ENCODE measurements at regions not wholly inside any gene's neighbourhood (a gene's known extent, or its start where the extent isn't known, plus 50 kb on each side); places are given as distances from the start of the nearest gene placed in this dataset.

DNA sequence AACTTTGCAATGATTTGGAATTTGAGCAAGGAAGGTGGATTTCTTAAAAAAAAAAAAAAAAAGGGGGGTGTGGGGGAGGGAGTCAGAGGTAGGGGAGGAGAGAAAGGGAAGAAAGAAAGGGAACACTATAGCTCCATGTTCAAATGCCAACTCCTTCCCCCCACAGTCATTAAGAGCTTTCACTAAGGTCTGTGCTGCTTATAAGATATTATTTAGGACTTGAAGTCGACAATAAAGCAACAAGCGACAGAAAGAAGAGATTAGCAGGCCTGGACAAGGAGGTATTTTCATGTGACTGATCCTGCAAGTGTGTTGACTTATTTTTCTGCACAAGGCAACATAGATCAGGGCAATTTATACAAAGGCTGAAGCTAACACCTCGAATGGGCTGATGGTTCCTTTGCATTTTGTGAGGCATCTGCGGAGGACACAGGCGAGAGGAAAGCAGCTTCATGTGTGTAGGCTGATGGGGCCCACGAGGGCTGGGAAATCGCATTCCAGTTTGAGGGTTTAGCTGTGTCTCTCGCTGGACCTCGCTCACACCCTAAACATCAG is 382.0 kb downstream of the SOX11 start:
- Histone ChIP-seq H3K4me3 (no peak overlapping the region), H3K4me1 (no peaks in the 10 kb centered on the region), H3K36me3 (no peaks in the 10 kb centered on the region), H3K9me3 (no peaks in the 10 kb centered on the region), H3K27me3 (no peaks in the 10 kb centered on the region), H3K27ac (no peak overlapping the region)
- TF ChIP-seq, protein P1, sequence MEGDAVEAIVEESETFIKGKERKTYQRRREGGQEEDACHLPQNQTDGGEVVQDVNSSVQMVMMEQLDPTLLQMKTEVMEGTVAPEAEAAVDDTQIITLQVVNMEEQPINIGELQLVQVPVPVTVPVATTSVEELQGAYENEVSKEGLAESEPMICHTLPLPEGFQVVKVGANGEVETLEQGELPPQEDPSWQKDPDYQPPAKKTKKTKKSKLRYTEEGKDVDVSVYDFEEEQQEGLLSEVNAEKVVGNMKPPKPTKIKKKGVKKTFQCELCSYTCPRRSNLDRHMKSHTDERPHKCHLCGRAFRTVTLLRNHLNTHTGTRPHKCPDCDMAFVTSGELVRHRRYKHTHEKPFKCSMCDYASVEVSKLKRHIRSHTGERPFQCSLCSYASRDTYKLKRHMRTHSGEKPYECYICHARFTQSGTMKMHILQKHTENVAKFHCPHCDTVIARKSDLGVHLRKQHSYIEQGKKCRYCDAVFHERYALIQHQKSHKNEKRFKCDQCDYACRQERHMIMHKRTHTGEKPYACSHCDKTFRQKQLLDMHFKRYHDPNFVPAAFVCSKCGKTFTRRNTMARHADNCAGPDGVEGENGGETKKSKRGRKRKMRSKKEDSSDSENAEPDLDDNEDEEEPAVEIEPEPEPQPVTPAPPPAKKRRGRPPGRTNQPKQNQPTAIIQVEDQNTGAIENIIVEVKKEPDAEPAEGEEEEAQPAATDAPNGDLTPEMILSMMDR (IDR thresholded peaks at IDR 0.05 in 4 of 5, conservative IDR thresholded peaks at IDR 0.05 in 1 of 5) = no peak
- TF ChIP-seq POLR2A (IDR thresholded peaks at IDR 0.05) = no peak
- ATAC-seq (no peak), DNase-seq (no peak)
- in situ Hi-C loops (cut with MboI; ENCODE audit: low sequenced_read_pairs in 4 of 4) = no loop called here
- intact Hi-C loops (cut with DNase I; ENCODE audit: low total_unique reads) = no loop called here

DNA sequence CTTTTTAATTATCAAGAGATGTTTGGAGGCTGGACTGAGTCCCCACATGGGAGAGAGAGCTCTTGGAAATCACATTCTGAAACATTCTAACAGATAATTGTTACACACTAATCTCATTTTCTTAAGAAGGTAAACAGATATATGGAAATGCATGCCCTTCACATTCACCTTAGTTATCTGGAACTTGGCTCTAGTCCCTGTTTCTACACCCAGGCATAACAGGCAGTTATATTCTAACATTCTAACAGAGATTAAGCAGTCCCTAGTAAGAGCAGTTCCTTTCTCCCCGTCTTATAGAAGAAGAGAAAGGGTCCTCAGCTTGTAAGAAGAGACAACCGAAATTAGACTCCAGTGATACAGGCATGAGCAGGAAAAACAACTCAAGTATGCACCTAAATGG is 385.4 kb downstream of the SOX11 start:
- Histone ChIP-seq H3K36me3 (no peaks in the 10 kb centered on the region), H3K27me3 (no peaks in the 10 kb centered on the region), H3K4me1 (no peaks in the 10 kb centered on the region), H3K27ac (no peak overlapping the region), H3K9me3 (no peaks in the 10 kb centered on the region), H3K4me3 (no peak overlapping the region)
- TF ChIP-seq, protein P1 (IDR thresholded peaks at IDR 0.05 in 4 of 5, conservative IDR thresholded peaks at IDR 0.05 in 1 of 5) = no peak
- TF ChIP-seq POLR2A (IDR thresholded peaks at IDR 0.05) = no peak
- DNase-seq (no peak), ATAC-seq (no peak)
- intact Hi-C loops (cut with DNase I; ENCODE audit: low total_unique reads) = no loop called here
- in situ Hi-C loops (cut with MboI; ENCODE audit: low sequenced_read_pairs in 4 of 4) = no loop called here

DNA sequence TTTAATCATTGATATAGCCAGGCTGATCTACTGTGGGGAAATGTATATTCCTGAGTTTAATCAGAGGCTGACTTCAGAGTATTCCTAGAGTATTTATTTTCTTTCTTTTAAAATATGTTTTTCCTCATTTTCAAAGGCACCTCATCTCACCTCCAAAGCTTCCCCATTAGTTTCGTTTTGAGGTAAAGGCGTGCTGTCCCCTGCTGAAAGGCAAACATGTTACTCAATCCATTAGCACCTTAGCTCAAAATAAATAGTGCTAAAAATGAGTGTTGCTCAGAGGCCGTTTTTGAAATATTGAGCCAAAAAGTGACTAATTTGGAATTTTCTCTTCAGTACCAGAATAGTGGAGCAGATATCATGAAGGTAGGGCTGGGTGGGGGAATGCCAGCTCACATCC is 386.2 kb downstream of the SOX11 start:
- TF ChIP-seq, protein P1 (IDR thresholded peaks at IDR 0.05 in 4 of 5, conservative IDR thresholded peaks at IDR 0.05 in 1 of 5) = no peak
- TF ChIP-seq POLR2A (IDR thresholded peaks at IDR 0.05) = no peak
- no peak for DNase-seq
- in situ Hi-C loops (cut with MboI; ENCODE audit: low sequenced_read_pairs in 4 of 4) (no loop called here), intact Hi-C loops (cut with DNase I; ENCODE audit: low total_unique reads) (no loop called here)
- no peak for ATAC-seq
- Histone ChIP-seq H3K36me3 (no peaks in the 10 kb centered on the region), H3K4me1 (no peaks in the 10 kb centered on the region), H3K27me3 (no peaks in the 10 kb centered on the region), H3K27ac (no peak overlapping the region), H3K9me3 (no peaks in the 10 kb centered on the region), H3K4me3 (no peak overlapping the region)

DNA sequence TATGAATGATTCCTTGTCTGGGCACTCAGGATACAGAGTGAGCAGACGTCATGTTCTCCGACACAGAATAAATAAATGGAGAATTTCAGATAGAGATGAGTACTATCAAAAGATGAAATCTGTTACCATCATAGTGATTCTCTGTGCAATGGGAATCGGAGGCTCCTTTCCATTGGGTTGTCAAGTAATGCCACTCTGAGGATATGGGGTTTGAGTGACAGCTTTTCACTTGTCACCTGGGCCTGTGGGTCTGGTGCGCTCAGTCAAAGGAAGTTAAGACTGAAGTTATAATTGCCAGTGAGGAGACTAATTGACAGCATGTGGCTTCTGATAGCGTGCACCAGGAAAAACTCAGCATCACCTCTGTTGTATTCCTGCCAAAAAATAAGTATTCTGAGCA is 387.2 kb downstream of the SOX11 start:
- H3K36me3 ChIP-seq = no peaks in the 10 kb centered on the region
- intact Hi-C loops (cut with DNase I; ENCODE audit: low total_unique reads) = no loop called here
- no peaks in the 10 kb centered on the region for H3K27me3 ChIP-seq
- TF ChIP-seq POLR2A (IDR thresholded peaks at IDR 0.05) = no peak
- TF ChIP-seq, protein P1 (IDR thresholded peaks at IDR 0.05 in 4 of 5, conservative IDR thresholded peaks at IDR 0.05 in 1 of 5) = no peak
- H3K4me3 ChIP-seq = no peak overlapping the region
- H3K9me3 ChIP-seq = no peaks in the 10 kb centered on the region
- H3K4me1 ChIP-seq = no peaks in the 10 kb centered on the region
- in situ Hi-C loops (cut with MboI; ENCODE audit: low sequenced_read_pairs in 4 of 4) = no loop called here
- no peak overlapping the region for H3K27ac ChIP-seq
- no peak for ATAC-seq
- DNase-seq = no peak

Data from gastrocnemius medialis (tissue), 4 donors.